Activated T-cell treated with anti-CD3 and anti-CD28 coated beads, Interleukin-2, amount 50 U/mL, for 48 hours (primary cell): ENCODE measurements at regions not wholly inside any gene's neighbourhood (a gene's known extent, or its start where the extent isn't known, plus 50 kb on each side); places are given as distances from the start of the nearest gene placed in this dataset.
A peak's percentile ranks its signal among the peaks of the same experiment; 100 is the strongest.
"Not testable (repeated sequence)": the region's sequence is repeated elsewhere in the genome, so short reads cannot be mapped to it uniquely, and the experiment has no call there.

Source experiments
- DNase-seq, 2 experiments: peaks; one replicate each; pipeline ENCODE4 v3.0.0-alpha.2; 2020

DNA sequence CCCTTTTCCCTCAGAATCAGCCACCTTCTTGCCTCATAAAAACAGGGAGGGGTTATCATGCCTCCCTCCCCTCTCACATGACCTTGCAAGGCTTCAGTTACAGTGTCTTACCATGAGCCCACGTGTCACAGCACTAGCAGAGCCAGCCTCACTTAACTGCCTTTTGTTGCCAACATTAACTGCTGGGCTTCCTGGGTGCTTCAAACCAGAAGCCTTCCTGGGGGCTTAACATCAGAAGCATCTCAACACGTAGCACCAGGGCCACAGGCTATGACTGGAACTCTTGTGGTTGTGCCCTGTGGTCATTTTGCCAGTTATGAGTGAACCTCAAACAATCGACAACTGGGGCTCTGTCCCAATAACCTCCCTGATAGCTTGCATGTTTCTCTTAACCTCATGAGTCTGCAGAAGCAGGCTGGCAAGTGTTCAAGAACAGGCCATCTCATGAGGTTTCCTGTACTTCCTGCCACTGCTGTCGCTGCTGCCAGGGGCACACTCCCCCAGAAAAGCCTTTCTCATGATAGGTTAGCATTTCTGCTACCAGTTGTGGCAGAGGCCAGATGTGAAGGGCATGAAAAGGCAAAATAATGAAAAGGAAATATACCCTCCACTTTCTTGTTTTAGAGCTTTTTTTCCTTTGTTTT lies 132.2 kb downstream of the GLUL start:
- peak; percentile 64 to 67 for DNase-seq

- no peak for DNase-seq
Measured at GRCh38 chr1:182257369-182258063, 134.1 kb downstream of the GLUL start.

DNA sequence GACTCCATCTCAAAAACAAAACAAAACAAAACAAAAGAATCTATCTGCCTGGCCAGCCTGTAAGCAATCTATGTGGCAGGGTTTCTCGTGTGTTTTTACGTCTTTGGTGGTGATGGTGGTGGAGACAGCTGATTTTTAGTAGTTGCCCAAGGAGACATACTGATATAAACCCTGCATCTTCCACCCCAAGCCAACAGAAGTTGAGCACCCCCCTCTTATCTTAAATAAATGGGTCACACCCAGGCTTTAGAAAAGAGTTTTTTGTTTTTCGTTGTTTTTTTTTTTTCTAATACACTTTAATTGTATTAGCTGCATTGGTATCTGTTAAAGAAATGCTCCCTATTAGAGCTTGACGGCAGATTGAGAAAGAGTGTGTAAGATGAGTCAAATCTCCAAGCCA lies 134.7 kb downstream of the GLUL start:
- DNase-seq = no peak

DNA sequence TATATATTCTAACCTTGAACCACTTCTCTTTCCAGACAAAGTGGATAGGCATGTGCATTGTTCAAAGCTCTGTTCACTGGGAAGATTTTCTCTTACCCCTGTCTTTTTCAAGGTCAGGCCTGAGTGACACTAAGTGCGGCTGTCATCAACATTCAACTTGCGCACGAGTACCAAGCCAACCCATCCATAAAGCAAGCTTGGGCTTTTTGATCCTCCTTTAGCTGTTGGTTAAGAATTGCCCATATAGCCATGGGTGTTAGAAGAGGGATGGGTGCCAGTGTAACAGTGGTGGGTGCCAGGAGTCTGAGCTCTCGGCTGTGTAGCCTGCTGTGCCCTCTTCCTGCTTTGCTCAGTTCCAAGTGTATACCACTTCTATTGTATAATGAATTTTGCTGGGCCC lies 136.1 kb downstream of the GLUL start:
- no peak for DNase-seq

DNA sequence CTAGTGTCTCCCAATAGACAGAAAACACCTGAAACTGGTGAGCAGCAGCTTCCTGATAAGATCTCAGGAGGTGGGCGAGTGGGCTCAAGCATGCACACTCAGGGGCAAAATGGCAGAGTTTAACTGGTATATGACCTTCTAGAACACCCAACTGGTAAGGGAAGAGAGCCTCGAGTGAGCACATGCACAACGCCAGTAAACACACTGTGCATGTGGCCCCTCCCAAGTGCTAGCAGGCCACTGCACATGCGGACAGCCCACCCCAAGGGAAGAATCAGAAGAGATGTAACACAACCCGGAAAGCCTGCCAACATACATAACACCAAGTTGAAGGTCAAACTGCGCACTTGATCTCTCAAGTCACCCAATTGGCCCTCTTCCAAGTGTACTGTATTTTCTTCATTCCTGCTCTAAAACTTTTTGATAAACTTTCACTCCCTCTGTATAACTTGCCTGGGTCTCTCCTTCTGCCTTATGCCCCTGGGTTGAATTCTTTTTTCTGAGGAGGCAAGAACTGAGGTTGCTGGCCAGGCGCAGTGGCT lies 138.2 kb downstream of the GLUL start:
- no peak for DNase-seq

DNA sequence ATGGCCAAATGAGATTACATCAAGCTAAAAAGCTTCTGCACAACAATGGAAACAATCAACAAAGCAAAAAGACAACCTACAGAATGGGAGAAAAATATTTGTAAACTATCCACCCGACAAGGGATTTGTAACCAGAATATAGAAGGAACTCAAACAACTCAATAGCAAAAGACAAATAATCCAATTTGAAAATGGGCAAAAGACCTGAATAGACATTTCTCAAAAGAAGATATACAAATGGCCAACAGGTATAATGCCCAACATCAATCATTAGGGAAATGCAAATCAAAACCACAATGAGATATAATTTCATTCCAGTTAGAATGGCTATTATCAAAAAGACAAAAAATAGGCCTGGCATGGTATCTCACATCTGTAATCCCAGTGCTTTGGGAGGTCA lies 140.0 kb downstream of the GLUL start:
- DNase-seq = no peak

GRCh38 chr1:182249201-182249676 lies 142.4 kb downstream of the GLUL start:
- peak; percentile 72 to 74 for DNase-seq

DNA sequence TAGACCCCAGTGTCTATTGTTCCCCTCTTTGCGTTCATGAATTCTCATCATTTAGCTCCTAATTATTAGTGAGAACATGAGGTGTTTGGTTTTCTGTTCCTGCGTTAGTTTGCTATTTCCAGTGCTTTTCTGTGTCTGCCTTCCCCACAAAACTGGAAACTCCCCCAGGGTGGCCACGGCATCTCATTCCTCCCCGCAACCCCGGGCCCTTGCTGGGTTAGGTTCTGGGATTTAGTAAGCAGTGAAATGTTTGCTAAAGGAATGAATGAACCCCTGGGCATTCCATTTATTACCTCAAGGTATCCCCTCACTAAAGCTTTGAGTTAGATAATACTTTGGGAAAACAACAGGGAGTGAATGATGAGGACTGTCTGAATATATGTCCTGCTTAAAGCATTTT lies 142.9 kb downstream of the GLUL start:
- peak; percentile 67 to 72 for DNase-seq

- not testable (repeated sequence) for DNase-seq
Measured at GRCh38 chr1:182247813-182248212, 143.8 kb downstream of the GLUL start.

- no peak for DNase-seq
Measured at GRCh38 chr1:182246783-182247182, 144.8 kb downstream of the GLUL start.

GRCh38 chr1:182245040-182245439 lies 146.6 kb downstream of the GLUL start:
- no peak for DNase-seq

GRCh38 chr1:182244451-182244850 lies 147.1 kb downstream of the GLUL start:
- DNase-seq = no peak

DNA sequence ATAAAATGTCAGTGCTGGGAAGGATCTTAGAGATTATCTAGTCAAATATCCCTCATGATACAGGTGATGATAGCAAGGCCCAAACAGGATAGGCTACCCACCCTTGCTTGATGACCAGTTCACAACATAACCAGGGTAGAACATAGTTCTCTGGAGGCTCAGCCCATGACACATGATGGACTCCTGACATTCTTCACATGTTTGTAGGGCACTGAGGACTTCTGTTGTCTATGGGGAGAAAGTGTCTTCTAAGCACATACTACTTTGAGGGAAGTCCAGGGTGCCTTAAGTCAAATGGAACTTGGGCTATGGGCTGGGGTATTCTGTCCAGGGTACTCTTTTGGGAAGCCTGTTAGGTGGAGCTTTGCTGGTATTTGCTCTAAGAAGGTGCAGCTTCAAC lies 148.9 kb downstream of the GLUL start:
- no peak for DNase-seq

DNA sequence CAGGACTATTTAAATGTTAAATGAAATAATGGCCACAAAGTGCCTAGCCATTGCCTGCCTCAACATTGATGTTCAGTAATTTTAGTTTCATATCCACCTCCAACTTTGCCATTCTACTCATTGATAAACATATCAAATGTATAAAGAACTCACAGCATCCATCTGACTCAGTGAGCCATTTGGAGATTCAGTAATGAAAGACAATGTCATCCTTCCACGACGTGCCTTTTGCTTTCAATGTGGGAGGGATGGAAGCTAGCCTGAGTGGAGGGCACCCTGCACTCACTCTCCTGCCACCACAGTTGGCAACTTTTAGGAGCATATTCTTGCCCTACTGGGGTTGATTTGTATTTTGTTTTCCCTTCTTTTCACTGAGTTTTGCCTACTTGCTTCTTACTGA lies 151.5 kb downstream of the GLUL start:
- no peak for DNase-seq

DNA sequence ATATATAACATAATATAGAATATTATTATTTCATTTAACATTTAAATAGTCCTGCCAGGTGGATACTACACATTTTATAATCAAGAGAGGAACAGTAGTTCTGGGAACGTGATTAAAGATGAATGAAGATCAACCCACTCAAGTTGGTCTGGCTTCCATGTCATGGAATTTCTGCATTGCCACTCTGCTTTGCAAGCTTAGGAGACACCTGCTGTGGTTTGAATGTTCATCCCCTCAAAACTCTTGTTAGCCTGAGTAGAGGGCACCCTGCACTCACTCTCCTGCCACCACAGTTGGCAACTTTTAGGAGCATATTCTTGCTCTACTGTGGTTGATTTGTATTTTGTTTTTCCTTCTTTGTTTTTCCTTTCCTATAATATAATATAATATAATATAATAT lies 153.2 kb downstream of the GLUL start:
- no peak for DNase-seq

DNA sequence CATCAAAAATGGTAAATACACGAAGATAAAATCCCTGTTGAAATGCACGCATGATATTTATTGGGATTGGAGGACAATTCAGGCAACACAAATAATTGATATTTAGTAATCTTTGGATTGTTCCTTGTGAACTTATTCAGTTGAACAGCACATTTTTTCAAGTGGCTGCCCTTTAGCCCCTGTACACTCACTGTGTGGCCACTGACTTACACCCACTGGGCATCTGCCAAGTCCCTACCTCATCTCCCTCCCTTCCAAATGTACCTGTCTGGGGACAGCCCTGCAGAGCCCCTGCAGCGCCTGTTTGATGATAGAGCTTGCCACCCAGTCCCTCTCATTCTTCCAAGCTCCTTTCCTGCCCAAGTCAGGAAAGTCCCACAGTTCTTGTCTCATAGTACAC lies 154.3 kb downstream of the GLUL start:
- DNase-seq = no peak

GRCh38 chr1:182236651-182237077 lies 154.9 kb downstream of the GLUL start:
- DNase-seq = no peak

DNA sequence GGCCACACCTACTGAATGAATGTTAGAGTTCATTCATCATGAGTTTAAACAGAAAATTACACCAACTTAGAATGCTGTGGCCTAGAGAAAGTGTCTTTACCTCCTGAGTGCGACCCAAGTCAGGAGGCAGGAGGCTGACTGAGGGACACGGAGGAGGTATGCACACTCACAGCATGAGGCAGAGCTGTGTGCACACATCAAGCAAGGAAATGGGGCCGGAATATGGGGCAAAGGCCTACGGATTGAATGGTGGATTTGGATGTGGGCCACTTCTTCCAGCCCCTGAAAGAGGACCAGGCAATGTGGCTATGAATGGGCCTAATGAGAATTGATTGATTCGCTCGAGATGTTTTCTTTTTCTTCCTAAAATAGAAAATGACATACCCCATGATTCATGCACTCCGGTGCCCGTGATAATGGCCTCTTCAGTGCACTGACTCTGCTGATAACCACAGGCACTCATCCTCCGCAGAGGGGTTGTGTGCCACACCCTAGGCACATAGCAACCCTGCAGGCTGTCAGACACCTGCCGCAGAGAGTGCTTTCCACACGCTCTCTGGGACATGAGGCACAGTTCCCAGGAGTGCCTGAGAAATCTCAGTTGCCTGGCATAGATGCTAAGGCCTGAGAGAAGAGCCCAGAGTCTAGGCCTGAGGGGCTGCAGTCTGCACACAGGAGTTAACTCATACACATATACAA lies 155.5 kb downstream of the GLUL start:
- no peak for DNase-seq

DNA sequence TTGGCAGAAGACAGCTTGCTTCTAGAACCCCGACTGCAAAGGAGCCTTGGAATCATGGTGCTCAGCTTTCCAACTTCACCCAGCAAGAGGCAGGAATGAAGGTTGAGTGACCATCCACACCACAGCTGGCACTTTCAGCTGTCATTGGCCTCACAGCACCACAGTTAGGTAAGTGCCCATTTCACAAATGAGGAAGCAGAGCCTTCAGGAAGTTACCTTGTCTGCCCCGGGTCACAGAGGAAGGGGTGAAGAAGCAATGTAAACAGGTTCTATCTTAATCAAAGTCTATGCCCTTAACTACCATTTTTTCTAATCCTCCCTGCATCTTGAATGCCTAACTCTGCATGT lies 156.0 kb downstream of the GLUL start:
- DNase-seq = no peak

GRCh38 chr1:182229921-182230491 lies 161.6 kb downstream of the GLUL start:
- no peak for DNase-seq

- DNase-seq = no peak
Measured at GRCh38 chr1:182229451-182229850, 162.1 kb downstream of the GLUL start.

DNA sequence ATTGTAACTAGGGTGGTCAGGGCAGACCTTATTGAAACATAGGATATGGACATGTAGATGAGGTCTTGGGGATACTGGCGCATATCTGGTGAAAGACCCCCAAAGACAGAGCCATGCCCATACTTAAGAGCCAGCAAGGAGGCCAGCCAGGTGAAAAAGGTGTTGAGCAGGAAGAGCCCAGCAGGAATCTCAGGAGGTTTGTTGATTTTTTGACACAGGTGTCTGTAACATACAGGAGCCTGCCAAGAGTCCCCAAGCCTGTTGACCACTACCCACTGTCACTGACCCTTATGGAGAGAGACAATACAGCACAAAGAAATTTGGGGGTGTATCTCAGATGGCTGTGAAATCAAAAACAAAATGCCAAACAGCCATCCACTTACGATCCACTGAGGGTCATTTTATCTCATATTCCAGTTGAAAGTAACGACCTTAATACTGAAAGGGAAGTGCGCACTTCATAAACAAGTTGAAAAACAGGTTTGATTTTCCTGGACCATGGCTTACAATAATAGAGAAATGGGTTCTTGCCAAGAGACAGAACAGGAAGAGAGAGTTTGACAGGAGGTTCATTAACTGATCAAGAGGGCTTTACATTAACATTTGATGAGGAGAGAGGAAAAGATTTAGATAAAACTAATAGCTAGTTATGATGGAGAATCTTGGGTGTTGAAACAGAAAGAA lies 163.6 kb downstream of the GLUL start:
- DNase-seq = no peak

DNA sequence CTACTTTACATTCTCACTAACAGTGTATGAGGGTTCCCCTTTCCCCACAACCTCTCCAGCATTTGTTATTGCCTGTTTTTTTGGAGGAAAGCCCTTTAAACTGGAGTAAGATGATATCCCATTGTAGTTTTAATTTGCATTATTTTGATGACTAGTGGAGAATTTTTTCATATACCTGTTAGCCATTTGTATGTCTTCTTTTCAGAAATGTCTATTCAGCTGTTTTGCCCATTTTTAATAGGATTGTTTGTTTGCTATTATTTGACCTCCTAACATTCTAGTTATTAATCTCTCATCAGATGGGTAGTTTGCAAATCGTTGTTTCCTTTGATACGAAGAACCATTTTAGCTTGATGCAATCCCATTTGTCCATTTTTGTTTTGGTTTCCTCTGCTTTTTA lies 165.0 kb downstream of the GLUL start:
- DNase-seq = no peak
